Lower leg skin (tissue), 4 donors: ENCODE measurements at regions not wholly inside any gene's neighbourhood (a gene's known extent, or its start where the extent isn't known, plus 50 kb on each side); places are given as distances from the start of the nearest gene placed in this dataset.

ENCODE experiments used
- DNase-seq, 2 donors: peaks; one replicate each; pipeline ENCODE4 v3.0.0-alpha.2; 2019; ENCODE audit warnings: low spot score in 2 of 2
- H3K4me3 ChIP-seq: fragments of 200-600 bp; sonication (generic); 2 replicates; pipeline ENCODE4 v1.5.1; 2017; ENCODE audit warnings: mild to moderate bottlenecking, low read depth; ENCODE audit not compliant: poor library complexity, severe bottlenecking
- CTCF ChIP-seq, 3 donors: fragments of 450-650 bp; IDR thresholded peaks; one replicate each; pipeline ENCODE4 v1.5.1; 2016; ENCODE audit warnings: antibody characterized with exemption in 3 of 3, mild to moderate bottlenecking in 3 of 3, moderate library complexity in 2 of 3
- POLR2A ChIP-seq, 2 donors: fragments of 450-650 bp; IDR thresholded peaks; one replicate each; pipeline ENCODE4 v1.6.1; 2016 to 2017; ENCODE audit warnings: antibody characterized with exemption in 2 of 2, mild to moderate bottlenecking in 1 of 2, moderate library complexity in 1 of 2
- WGBS, 2 donors: methylation state at CpG; one replicate each; pipeline ENCODE4 v1.1.5; 2018; 5-methylcytosine and 5-hydroxymethylcytosine counted together
- intact Hi-C: fragments of 100-400 bp; cut with DNase I; formaldehyde crosslinking; loops from one replicate; pipeline ENCODE4 v1.15.0; 2023; ENCODE audit warnings: low total_unique reads

GRCh38 chr2:14554849-14555545 lies 77.5 kb upstream of the LRATD1 start:
- 35 to 52% methylated on average over 7 of the region's 7 CpGs for WGBS, 2 donors
- intact Hi-C loops = loop anchor here (10.0 kb wide), 1 partner anchor 1030 kb away; no protein-coding TSS in a partner anchor
- TF ChIP-seq POLR2A (IDR thresholded peaks at IDR 0.05) = no peak
- TF ChIP-seq CTCF (IDR thresholded peaks at IDR 0.05) = no peak
- no peak overlapping the region for H3K4me3 ChIP-seq
- DNase-seq = no peak

- 37 to 50% methylated on average over 1 of the region's 1 CpG for WGBS, 2 donors
- no peak overlapping the region for H3K4me3 ChIP-seq
- intact Hi-C loops = loop anchor here (10.0 kb wide), 1 partner anchor 1032 kb away; no protein-coding TSS in a partner anchor
- DNase-seq = no peak
- TF ChIP-seq CTCF (IDR thresholded peaks at IDR 0.05) = no peak
- no peak for TF ChIP-seq POLR2A (IDR thresholded peaks at IDR 0.05)
Observed at GRCh38 chr2:14557111-14557510, 75.4 kb upstream of the LRATD1 start.

GRCh38 chr2:14557916-14558315 lies 74.6 kb upstream of the LRATD1 start:
- intact Hi-C loops = loop anchor here (10.0 kb wide), 1 partner anchor 1033 kb away; no protein-coding TSS in a partner anchor
- no peak overlapping the region for H3K4me3 ChIP-seq
- TF ChIP-seq CTCF (IDR thresholded peaks at IDR 0.05) (no peak), POLR2A (IDR thresholded peaks at IDR 0.05) (no peak)
- 46 to 54% methylated on average over 2 of the region's 2 CpGs for WGBS, 2 donors
- DNase-seq = no peak

GRCh38 chr2:14558335-14558919 lies 74.1 kb upstream of the LRATD1 start:
- H3K4me3 ChIP-seq = no peak overlapping the region
- intact Hi-C loops = loop anchor here (10.0 kb wide), 1 partner anchor 1034 kb away; no protein-coding TSS in a partner anchor
- TF ChIP-seq POLR2A (IDR thresholded peaks at IDR 0.05) (no peak), CTCF (IDR thresholded peaks at IDR 0.05) (no peak)

GRCh38 chr2:14560716-14561115 lies 71.8 kb upstream of the LRATD1 start:
- no peak overlapping the region for H3K4me3 ChIP-seq
- no peak for TF ChIP-seq POLR2A (IDR thresholded peaks at IDR 0.05)
- TF ChIP-seq CTCF (IDR thresholded peaks at IDR 0.05) = no peak
- WGBS, 2 donors = 66 to 69% methylated on average over 3 of the region's 3 CpGs
- intact Hi-C loops = no loop called here
- DNase-seq = no peak

More at GRCh38 chr2:14558335-14558919, 74.1 kb upstream of the LRATD1 start:
- 55 to 63% methylated on average over 3 of the region's 3 CpGs for WGBS, 2 donors
- DNase-seq = no peak
